ENCODE measurements at regions not wholly inside any gene's neighbourhood (a gene's known extent, or its start where the extent isn't known, plus 50 kb on each side); places are given as distances from the start of the nearest gene placed in this dataset.

GRCh38 chr4:26075583-26075982 lies 161.6 kb downstream of the SMIM20 start:
- no peak for FAIRE-seq

- no peak for FAIRE-seq
These were observed 162.1 kb downstream of the SMIM20 start for GRCh38 chr4:26076000-26076587.

- FAIRE-seq, result no peak
These were observed 162.9 kb downstream of the SMIM20 start for GRCh38 chr4:26076896-26077295.

GRCh38 chr4:26077756-26078155 lies 163.7 kb downstream of the SMIM20 start:
- FAIRE-seq, result no peak

GRCh38 chr4:26080870-26081628 lies 167.0 kb downstream of the SMIM20 start:
- no peak for FAIRE-seq

GRCh38 chr4:26081795-26082498 lies 167.9 kb downstream of the SMIM20 start:
- FAIRE-seq, result peak; percentile 49

- no peak for FAIRE-seq
These were observed 168.5 kb downstream of the SMIM20 start for GRCh38 chr4:26082565-26082964.

GRCh38 chr4:26083987-26084386 lies 170.0 kb downstream of the SMIM20 start:
- FAIRE-seq, result no peak

GRCh38 chr4:26084414-26084813 lies 170.4 kb downstream of the SMIM20 start:
- FAIRE-seq, result no peak

GRCh38 chr4:26085551-26085950 lies 171.5 kb downstream of the SMIM20 start:
- FAIRE-seq, result no peak

GRCh38 chr4:26086621-26087441 lies 172.8 kb downstream of the SMIM20 start:
- no peak for FAIRE-seq

- FAIRE-seq, result no peak
These were observed 174.5 kb downstream of the SMIM20 start for GRCh38 chr4:26088433-26088928.

GRCh38 chr4:26093551-26093950 lies 179.5 kb downstream of the SMIM20 start:
- no peak for FAIRE-seq

- FAIRE-seq, result no peak
These were observed 180.1 kb downstream of the SMIM20 start for GRCh38 chr4:26094076-26094475.

GRCh38 chr4:26094911-26095310 lies 180.9 kb downstream of the SMIM20 start:
- FAIRE-seq, result no peak

- no peak for FAIRE-seq
These were observed 185.9 kb downstream of the SMIM20 start for GRCh38 chr4:26099967-26100366.

- FAIRE-seq, result no peak
These were observed 187.0 kb downstream of the SMIM20 start for GRCh38 chr4:26101011-26101410.

- no peak for FAIRE-seq
These were observed 190.2 kb downstream of the SMIM20 start for GRCh38 chr4:26104056-26104685.

GRCh38 chr4:26105337-26105736 lies 191.3 kb downstream of the SMIM20 start:
- no peak for FAIRE-seq

GRCh38 chr4:26105815-26106699 lies 192.0 kb downstream of the SMIM20 start:
- FAIRE-seq, result no peak

- no peak for FAIRE-seq
These were observed 192.8 kb downstream of the SMIM20 start for GRCh38 chr4:26106776-26107175.

Data from A204.1 (cell line).